ENCODE measurements at regions not wholly inside any gene's neighbourhood (a gene's known extent, or its start where the extent isn't known, plus 50 kb on each side); places are given as distances from the start of the nearest gene placed in this dataset.

GRCh38 chr3:110139048-110139447 lies 801.7 kb upstream of the DPPA4 start:
- H3K4me3 ChIP-seq = no peak overlapping the region
- H3K27ac ChIP-seq = no peak overlapping the region
- TF ChIP-seq CTCF (IDR thresholded peaks at IDR 0.05) = no peak
- no peak for DNase-seq (ENCODE audit: low spot score)

GRCh38 chr3:110139821-110140220 lies 802.5 kb upstream of the DPPA4 start:
- Histone ChIP-seq H3K27ac (no peak overlapping the region), H3K4me3 (no peak overlapping the region)
- TF ChIP-seq CTCF (IDR thresholded peaks at IDR 0.05) = no peak
- no peak for DNase-seq (ENCODE audit: low spot score)

GRCh38 chr3:110149763-110150162 lies 812.4 kb upstream of the DPPA4 start:
- no peak overlapping the region for H3K4me3 ChIP-seq
- no peak overlapping the region for H3K27ac ChIP-seq
- DNase-seq (ENCODE audit: low spot score) = no peak
- no peak for TF ChIP-seq CTCF (IDR thresholded peaks at IDR 0.05)

GRCh38 chr3:110157221-110157620 lies 819.9 kb upstream of the DPPA4 start:
- no peak for DNase-seq (ENCODE audit: low spot score)
- H3K4me3 ChIP-seq = no peak overlapping the region
- TF ChIP-seq CTCF (IDR thresholded peaks at IDR 0.05) = no peak
- H3K27ac ChIP-seq = no peak overlapping the region

GRCh38 chr3:110164632-110165369 lies 827.5 kb upstream of the DPPA4 start:
- Histone ChIP-seq H3K27ac (no peak overlapping the region), H3K4me3 (no peak overlapping the region)
- DNase-seq (ENCODE audit: low spot score) = no peak
- no peak for TF ChIP-seq CTCF (IDR thresholded peaks at IDR 0.05)

GRCh38 chr3:110165370-110165743 lies 828.0 kb upstream of the DPPA4 start:
- Histone ChIP-seq H3K27ac (no peak overlapping the region), H3K4me3 (no peak overlapping the region)
- no peak for DNase-seq (ENCODE audit: low spot score)

More at GRCh38 chr3:110165370-110165743, 828.0 kb upstream of the DPPA4 start:
- no peak for TF ChIP-seq CTCF (IDR thresholded peaks at IDR 0.05)
